ENCODE measurements at regions not wholly inside any gene's neighbourhood (a gene's known extent, or its start where the extent isn't known, plus 50 kb on each side); places are given as distances from the start of the nearest gene placed in this dataset.

- DNase-seq: no peak
These were observed 203.1 kb upstream of the SOX9 start for GRCh38 chr17:71917715-71918114.

DNA sequence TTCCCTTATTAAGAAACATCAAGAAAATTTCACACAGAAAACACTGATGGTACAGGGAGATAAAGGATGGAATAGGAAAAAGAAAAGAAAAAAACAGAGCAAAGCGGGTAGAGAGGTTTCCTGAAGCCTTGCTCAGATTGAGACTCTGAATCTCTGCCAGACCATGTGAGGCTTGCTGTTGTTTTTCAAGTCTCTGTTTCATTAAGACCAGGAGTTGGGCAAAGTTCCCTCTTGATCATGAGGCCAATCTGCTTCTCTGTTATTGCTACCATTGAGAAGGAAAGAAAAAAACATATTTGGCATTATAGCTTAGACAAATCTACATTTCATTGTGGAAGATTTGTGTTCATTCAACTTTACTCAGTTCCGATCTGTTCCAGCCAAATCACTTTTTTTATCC is 201.6 kb upstream of the SOX9 start:
- no peak for DNase-seq

DNA sequence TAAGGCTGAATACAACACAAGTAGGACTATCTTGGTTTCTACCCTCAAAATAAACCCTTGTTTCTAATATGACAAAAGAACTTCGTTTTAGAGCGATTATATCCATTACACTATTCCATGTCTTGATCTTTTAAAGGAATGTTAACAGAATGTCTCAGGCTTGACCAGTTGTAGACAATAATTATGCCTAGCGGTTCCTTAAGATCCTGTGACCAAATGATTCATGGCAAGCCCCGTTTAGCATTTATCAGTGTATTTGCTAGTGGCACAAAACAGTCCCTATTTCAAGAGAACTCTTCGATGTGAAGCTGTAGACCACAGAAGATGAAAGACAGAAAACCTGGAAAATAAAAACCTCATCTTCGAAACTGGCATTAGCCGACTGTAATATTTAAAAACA is 200.9 kb upstream of the SOX9 start:
- no peak for DNase-seq

DNA sequence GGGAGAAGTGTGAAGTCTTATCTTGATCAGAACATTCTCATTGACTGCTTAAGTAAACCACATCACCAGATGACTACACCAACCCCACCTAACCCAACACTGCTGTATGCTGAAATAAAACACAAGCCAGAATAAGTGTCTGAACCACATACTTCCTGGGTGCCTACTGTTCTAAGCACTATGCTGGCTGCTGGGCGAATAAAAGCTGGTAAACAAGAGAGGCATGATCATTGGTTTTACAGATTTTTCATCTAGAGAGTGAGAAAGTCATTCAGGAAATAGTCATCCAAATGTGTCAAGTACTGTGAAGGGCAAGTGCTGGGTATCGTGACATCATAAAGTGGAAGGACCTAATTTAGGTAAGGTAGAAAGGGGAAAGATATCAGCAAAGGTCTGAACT is 199.0 kb upstream of the SOX9 start:
- peak; percentile 34 for DNase-seq

- DNase-seq: peak; percentile 94
These were observed 198.4 kb upstream of the SOX9 start for GRCh38 chr17:71922439-71922838.

- DNase-seq: no peak
These were observed 193.9 kb upstream of the SOX9 start for GRCh38 chr17:71926746-71927398.

GRCh38 chr17:71933306-71933705 is 187.5 kb upstream of the SOX9 start:
- DNase-seq: no peak

GRCh38 chr17:71934520-71934919 is 186.3 kb upstream of the SOX9 start:
- DNase-seq: no peak

GRCh38 chr17:71935341-71935740 is 185.5 kb upstream of the SOX9 start:
- no peak for DNase-seq

DNA sequence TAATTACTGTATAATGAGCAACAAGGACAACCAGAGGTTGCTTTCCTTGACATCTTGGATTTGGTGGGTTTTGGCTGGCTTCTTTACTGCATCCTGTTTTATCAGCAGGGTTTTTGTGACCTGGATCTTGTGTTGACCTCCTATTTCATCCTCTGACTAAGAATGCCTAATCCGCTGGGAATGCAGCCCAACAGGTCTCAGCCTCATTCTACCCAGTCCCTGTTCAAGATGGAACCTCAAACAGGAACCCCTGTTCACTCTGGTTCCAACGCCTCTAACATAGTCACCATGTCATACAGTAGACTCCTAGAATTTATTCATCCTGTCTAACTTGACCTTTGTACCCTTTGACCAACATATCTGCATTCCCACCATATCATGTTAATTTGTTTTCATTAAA is 183.8 kb upstream of the SOX9 start:
- no peak for DNase-seq

DNA sequence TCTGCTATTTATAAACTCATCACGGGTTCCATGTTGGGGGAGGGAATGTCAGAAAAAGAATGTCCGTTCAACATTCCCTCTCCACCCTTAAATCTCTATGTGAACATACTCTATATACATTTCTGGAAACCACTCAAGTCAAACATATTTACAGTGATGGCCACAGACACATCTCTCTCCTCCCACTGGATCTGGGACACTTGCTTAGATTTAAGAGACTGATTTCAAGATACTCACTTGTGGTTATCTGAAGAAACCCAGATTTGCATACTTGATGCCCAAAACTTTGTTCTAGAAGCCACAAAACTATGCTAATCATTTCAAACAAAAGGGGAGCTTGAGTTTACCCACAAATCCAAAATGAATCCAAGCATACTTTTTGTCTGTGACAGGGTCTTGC is 182.9 kb upstream of the SOX9 start:
- DNase-seq: no peak

DNA sequence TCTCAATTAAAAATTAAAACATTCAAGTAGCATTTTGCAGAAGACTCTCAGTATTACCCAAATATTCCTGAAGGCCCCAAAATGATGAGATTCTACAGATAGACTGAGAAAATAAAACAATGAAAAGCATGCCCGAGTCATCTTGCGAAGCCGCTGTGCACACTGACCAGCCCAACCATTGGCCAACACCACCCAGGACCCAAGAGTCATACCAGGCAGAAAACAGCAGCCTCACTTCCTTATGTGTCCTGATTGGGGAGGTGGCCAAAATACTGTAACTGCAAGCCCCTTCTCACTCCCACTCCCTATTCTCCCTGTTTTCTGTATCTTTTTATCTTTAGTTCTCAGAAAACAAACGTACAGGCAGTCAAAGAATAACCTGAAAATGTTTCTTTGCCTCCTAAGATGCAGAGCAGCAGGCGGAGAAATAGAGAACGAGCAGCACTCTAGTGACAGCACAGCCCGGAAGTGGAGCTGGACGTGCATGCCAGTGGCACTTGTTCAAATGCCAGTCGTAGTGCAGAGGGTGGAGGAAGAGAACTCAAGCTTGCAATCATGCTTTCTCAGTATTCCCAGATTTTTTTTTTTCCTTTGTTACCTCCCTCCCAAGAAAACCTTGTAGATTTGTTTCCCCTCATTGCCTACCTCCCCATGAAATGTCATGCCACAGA is 182.3 kb upstream of the SOX9 start:
- DNase-seq: no peak

GRCh38 chr17:71941920-71942319 is 178.9 kb upstream of the SOX9 start:
- DNase-seq: no peak

GRCh38 chr17:71942626-71943025 is 178.2 kb upstream of the SOX9 start:
- no peak for DNase-seq

DNA sequence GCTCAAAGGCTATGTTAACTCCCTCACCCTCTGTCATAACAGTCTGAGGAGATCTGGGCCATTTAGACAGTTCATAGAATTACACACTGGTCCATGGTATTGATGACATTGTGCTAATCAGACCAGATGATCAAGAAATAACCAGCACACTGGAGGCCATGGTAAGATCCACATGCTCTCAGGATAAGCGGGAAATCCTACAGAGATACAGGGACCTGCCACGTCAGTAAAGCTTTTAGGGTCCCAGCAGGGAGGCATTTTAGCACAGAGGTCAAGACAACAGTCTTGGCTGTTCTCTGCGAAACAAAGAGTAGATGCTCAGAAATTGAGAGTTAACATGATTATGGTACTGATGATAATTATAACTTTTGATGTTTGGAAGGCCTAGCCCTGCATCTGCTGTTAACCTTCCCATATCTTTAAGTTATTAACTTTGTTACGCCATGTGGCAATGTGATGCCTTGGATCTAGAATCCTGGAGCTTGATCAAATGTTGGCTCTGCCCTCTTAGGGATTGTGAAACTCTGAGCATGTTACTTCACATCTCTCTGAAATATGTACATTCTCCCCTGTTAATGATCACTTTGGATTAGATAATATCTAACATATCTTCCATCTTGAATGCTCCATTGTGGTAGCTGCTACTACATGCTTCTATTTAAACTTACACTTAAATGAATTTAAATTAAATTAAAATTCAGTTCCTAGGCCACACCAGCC is 172.0 kb upstream of the SOX9 start:
- no peak for DNase-seq

DNA sequence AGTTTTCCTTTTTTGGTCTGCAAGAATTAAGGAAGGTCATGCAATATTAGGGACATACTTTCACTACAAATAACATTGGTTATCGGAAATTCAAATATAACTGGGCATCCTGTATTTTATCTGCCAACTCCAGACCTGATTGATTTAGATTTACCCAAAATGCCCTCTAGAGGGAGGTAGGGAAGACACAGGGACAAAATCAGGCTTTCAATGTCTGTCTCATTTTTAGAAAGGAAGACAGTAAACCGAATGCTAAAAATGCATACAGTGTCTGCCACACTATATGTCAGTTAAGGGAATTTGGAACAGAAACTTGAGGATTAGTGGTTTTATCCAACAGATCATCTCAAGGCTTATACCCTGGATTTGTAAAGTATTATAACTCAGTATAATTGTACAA is 161.7 kb upstream of the SOX9 start:
- DNase-seq: peak; percentile 25

DNA sequence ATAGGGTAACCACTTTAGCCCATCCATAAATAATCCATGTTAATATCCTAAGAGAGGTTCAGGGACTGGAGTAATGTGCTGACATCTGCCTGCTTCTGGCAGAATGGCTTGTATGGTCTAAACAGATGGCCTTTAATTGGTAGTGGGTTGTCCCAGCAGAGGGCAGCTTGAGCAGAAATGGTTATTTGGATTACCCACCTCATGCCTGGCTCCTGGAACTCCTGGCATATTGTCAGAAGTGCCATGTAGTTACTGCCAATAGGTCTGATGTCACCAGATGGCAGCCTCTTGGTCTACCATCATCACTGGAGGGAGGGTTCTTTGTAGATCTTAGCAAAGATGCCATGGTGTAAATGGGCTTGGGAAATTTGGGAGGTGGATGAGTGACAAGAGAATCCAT is 157.5 kb upstream of the SOX9 start:
- no peak for DNase-seq

DNA sequence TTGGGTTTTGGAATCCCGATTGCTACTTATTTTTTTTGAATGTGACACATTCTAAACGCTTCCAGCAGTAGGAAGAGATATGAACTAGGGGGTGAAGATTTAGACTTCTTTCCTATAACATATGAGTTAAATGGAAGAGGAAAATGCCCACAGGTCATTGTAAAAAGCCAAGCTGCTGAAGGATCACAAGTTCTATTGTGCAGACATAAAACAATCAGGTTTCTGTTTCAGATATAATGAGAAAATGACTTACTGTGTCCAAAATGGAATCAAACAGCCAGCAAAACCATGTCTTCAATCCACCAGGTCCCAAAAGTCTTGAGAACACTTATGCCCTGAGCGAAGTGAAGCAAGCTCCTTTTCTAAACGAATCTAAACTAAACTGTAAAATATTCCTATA is 157.0 kb upstream of the SOX9 start:
- no peak for DNase-seq

GRCh38 chr17:71964559-71964958 is 156.3 kb upstream of the SOX9 start:
- no peak for DNase-seq

- no peak for DNase-seq
These were observed 154.8 kb upstream of the SOX9 start for GRCh38 chr17:71966055-71966454.

DNA sequence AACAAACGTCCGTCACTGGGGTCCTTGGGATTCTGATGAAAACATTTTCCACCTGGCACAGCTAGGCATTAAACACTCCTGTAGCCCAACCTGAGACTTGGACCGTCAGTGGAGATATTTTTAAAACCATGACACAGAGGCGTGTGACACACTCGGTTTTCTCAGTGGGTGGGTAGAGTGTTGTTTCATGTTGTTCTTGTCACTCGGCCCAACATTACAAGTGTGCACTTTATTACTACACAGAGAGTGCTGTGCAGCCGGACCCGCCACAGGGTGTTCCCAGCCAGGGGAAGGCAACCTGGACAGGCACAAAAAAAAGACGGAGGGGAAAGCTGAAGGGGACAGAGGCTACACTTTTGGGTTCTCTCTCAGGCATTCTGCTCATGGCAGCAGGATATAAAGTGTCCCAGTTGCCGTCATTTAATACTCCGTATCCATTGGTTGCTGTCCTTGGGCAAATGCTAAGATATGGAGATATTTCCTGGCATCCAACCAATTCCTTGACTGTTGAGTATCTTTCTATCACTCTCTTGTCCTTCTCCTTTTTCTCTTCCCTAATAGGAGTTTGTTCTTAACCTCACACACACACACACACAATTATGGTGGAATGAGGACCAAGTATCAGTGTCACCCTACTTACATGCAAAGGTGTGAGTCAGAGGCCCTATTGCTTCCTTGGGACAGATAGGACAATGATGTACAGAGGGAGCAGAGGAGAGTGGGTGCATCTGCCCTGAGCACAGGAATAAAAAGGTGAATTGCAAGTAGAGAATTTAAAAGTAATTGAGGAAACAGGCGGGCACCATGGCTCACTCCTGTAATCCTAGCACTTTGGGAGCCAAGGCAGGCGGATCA is 154.1 kb upstream of the SOX9 start:
- no peak for DNase-seq

DNA sequence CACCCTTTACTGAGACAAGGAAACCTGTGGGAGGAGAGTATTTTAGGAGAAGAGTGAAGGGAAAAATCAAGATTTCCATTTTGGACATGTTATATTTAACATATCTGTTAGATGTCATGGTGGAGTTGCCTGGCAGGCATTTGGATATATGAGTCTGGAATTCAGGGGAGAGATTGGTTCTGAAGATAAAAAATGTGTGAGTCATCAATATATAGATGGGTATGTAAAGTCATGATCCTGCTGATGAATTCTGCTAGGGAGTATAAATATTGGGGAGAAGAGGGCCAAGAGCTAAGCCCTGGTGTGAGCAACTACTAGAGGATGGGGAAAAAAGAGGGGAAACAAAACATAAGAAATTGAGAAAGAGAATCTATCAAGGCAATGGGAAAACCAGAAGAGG is 151.3 kb upstream of the SOX9 start:
- DNase-seq: no peak

GRCh38 chr17:71970312-71970711 is 150.5 kb upstream of the SOX9 start:
- DNase-seq: peak; percentile 47

All from EL (cell line).